Ramos (cell line): ENCODE measurements at regions not wholly inside any gene's neighbourhood (a gene's known extent, or its start where the extent isn't known, plus 50 kb on each side); places are given as distances from the start of the nearest gene placed in this dataset.
"Not testable (repeated sequence)": the region's sequence is repeated elsewhere in the genome, so short reads cannot be mapped to it uniquely, and the experiment has no call there.

Experiments used
- in situ Hi-C: fragments of 300-500 bp; cut with MboI; formaldehyde crosslinking; loops from one replicate; pipeline ENCODE4 v1.14.3; 2022; ENCODE audit warnings: low sequenced_read_pairs; ENCODE audit not compliant: unreplicated experiment

DNA sequence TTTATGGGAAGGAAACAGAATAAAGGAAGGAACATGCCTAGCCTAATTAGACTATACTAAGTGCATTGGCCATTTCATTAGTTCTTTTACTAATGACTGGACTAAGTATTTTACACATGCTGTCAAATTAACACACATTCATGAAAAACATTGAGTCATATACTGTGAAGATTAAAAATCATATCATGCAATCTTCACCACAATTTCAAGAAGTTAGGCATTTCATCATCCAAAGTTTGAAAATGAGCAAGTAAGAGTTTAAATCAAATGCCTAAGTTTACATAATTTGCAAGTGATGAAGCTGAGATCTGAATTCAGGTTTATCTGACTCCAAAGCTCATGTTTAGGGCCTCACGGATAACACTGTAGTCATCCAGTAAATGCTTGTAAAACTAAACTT, 601.0 kb downstream of the PDCD6IP start:
- in situ Hi-C loops: no loop called here

DNA sequence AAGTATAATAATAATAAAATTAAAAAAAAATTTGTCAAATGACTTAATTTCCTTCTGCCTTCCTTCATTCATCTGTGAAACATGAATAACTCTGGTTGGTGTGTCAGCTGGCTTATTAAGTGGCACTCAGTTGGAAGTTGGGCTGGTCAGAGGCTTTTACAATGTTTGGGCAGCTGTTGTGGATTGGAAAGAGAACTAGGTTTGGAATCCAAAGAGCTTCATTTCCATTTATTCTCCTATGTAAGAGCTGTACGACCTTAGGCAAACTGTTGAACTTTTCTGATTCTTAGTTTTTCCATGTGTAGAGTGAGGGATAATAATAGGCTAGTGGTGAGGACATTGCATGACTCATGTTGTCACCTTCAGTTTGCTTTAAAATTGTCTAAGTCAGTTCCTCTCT, 606.7 kb downstream of the PDCD6IP start:
- in situ Hi-C loops: no loop called here

DNA sequence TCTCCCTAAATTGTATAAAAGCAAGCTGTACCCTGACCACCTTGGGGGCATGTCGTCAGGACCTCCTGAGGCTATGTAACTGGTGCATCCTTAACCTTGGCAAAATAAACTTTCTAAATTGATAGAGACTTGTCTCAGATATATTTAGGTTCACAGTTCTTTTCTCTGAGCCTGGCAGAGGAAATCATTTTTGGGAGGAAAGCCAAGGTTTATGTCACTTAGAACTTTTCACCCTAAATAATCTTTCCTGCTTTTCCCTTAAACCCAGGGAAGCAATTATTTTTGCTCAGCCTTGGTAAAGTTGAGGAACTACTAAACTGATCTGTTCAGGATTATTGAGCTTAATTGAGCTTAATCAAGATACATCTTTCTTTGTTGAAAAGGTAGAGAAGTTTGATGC, 608.9 kb downstream of the PDCD6IP start:
- in situ Hi-C loops: no loop called here

DNA sequence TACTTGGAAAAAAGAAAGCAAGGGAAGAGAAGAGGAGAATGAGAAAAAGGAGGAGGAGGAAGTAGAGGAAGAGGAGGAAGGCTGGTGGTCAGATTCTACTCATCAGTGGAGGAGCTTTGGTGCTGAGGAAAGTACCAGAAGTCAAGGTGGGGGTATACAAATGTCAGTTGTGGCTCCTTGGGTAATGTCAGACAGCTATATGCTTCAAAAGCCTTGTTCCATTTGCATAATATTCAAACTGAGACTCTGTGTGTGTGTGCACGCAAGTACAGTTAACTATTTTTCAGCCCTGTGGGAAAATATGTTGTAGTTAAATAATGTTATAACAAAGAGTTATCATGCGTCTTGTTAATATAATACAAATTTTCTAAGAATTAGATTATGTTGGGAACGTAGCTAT, 609.7 kb downstream of the PDCD6IP start:
- in situ Hi-C loops: no loop called here

DNA sequence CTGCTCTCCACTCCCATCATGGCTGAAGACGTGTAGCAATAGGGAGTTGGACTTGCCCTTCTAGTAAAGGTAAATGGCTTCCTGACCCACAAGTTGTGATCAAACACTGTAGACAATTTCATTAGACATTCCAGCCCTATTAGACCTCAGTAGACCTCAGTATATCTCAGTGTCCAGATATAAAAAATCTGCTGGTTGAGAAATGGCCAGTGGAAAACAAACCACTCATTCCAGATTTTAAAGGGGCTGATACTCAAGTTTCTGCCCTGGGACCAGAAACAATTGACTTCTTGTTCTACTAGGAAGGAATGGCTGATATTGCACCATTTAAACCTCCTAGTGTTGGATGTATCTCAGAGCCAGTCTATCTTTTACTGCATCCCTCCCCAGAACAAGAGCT, 613.2 kb downstream of the PDCD6IP start:
- in situ Hi-C loops: no loop called here

DNA sequence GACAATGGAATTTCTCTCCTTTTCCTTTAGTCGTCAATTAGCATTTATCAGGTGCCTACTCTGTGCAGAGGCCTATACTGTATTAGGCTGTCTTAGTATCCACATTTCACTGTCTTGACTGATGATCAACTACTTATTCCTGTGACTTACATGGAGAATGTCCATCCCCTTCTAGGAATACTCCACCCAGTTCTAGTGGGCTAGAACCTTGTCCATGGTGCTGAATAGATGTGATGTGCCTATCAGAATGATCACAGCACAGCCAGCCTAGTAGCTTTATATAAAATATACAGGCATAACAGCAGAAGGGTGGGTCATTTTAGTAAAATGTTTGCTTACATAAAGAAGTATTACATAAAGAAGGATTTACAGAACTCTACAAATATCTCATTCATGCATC, 621.4 kb downstream of the PDCD6IP start:
- in situ Hi-C loops: no loop called here

DNA sequence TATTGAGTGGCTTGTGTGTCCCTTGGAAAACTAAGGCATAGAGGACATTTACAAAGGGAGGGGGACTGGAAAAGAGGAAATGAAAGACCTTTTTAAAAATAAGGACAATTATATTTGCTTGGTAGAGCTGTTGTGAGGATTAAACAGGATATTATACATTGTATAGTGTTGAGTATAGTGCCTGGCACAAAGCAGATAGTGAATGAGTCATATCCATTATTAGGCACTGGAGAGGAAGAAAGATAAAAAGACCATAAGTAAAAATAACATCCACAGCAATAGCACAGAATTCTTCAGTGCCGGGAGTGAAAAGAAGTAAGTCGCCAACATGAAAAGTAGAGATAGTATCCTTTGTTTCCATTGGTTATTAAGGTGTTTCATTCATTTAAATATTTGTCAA, 623.3 kb downstream of the PDCD6IP start:
- in situ Hi-C loops: no loop called here

DNA sequence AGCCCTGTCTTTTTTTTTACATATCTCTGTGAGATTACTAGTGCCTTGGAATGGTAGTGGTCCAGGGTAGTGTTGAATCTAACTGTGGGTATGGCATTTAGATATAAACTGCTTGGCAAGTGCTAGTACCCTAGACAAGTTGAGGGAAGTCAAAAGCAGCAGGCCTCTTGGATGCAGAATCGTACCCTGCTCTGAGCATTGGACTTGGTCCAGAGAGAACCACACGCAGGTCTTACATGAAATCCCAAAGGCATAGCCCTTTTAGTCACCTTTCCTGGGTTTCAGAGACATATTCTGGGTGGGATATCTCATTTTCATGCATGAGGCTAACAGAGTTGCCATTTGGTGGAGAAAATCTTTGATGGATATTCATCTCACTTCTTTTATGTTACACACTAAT, 641.4 kb downstream of the PDCD6IP start:
- in situ Hi-C loops: no loop called here

DNA sequence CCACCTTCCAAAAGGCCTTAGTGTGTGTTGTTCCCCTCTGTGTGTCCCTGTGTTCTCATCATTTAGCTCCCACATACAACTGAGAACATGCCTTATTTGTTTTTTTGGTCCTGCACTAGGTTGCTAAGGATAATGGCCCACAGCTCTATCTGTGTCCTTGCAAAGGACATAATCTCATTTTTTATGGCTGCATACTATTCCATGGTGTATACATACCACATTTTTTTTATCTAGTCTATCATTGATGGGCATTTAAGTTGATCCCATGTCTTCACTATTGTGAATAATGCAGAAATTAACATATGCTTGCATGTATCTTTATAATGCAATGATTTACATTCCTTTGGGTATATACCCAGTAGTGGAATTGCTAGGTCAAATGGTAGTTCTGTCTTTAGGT, 645.7 kb downstream of the PDCD6IP start:
- in situ Hi-C loops: no loop called here

DNA sequence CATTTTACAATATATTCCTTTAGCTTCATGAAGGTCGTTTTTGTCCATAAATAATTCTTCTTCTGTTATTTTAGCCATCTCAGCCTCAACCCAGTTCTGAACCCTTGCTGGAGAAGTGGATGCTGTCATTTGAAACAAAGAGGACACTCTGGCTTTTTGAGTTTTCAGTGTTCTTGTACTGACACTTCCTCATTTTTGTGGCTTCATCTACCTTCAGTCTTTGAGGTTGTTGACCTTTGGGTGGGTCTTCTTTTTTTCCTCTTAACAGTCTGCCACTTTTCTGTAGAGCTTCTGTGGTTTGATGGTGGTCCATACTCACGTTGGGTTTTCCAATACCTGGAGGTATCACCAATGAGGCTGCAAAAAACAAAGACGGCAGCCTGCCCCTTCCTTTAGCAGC, 650.9 kb downstream of the PDCD6IP start:
- in situ Hi-C loops: no loop called here

DNA sequence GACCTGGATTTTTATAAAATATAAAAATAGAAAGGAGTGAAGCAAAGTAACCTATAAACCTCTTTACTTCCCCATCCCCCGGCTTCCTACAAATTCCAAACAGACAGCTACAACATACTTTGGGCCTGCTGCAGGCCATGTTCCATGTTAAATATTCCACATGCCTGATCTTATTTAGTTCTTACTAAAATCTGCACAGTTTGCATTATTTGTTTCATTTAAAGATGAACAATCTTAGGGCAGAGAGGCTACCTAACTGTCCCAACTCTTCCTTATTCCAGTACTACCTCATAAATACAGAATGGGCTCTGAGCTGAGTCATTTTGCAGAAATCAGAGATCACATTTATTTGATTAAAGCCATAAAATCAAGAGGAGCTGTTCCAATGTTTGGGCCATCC, 665.0 kb downstream of the PDCD6IP start:
- in situ Hi-C loops: no loop called here

DNA sequence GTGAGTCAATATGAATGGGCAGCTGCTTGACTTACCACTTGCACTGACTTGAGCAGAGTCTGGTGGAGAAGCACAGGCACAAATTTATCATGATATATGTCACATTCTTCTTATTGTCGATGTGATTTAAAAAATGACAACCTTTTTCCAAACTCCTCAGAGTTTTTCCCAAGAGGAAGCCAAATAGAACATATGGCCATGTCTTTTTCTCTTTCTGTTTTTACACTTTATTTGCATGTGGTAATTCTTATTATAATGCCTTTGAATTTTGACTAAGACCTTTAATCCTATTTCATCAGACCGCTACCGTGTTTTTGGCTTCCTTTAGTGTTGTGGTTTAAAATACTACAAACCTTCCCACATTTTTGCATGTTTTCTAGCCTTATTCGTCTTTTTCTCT, 666.2 kb downstream of the PDCD6IP start:
- in situ Hi-C loops: no loop called here

DNA sequence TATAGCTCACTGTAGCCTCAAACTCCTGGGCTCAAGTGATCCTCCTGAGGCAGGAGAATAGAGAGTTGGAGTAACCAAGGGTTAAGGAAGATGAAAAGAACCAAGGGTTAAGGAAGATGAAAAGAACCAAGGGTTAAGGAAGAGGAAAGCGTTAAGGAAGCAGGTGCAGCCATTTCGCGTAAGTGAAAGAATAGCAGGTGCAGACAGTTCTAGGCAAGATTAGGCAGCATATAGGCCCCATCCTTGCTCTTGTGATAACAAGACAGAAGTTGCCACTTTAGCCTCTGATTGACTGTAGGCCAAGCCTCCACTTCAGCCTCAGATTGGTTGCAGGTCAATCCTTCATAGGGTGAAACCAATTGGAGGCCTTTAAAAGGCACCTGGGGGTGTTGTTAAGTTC, 677.4 kb downstream of the PDCD6IP start:
- in situ Hi-C loops: no loop called here

DNA sequence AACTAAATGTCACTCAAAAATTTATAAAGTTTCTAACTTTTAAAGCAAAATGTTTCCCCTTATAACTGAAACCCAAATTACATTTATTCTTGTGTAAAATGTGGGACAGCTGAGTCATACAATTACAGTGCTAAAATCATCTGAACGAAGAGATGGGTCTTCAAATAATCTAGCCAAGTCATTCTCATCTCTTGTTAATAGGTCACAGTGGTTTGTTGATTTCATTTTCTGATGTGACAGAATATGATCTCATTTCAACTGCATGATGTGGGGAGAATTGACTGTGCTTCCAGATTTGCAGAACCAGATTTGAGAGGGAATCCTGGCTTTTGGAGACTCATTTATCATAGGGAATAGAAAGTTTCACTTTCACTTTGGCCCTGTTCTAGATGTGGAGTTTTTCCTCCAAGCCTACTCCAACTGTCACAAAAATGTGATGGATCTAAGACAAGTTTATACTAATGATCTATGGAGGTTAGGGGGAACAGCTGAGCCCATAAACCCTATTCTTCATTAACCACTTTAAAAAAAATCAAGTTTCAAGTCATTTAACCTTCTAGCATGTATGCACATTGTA, 685.0 kb downstream of the PDCD6IP start:
- in situ Hi-C loops: no loop called here

DNA sequence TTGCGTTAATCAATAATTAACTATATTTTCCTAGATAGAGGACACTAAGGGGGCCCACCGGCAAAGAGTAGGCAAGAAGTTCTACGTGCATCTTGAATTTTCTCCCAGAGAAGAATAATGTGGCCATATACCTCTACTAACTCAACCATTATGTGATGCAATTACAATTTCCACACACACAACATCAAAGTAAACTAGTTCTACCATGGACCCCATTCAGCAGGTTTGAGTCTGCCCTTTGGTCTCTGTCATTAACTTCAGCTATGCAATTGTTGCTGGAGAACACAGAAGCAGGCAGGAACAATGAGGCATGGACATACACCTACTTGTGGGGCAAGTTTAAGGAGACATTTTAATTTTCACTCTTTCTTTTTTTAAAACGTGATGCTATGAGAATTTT, 705.9 kb downstream of the PDCD6IP start:
- in situ Hi-C loops: no loop called here

DNA sequence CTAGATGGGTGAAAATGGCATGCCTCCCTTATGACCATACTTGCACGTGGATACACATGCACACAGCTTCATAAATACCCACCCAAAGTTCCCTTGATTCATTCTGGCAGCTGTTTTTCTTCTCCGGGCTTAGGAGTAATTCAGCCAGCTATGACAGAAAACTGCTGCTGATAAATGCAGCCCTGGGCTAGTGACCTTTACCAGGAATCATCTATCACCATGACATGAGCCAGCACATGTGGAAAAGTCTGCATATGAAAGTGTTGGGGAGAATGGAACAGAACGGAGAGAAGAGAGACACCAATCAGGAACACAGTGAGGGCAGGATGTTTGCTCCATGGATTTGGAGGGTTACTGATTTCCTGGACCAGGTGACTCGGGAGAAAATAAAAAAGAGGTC, 706.3 kb downstream of the PDCD6IP start:
- in situ Hi-C loops: no loop called here

DNA sequence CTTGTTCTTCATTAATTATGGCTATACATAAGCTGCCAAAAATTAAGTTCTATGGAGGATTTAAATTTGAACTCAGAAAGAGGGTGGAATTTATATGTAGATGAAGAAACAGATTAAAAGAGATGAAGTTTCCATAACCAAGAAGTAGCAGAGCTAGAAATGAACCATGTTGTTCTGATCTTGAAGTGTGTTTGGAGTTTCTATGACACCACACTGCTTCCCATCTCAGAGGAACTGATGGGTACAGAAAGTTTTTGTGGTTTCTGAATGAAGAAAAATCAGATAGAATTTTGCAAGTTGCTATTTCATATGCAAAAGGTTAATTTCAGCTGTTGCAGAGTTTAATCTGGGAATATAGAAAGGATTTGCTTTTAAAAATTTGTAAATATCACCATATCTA, 710.3 kb downstream of the PDCD6IP start:
- in situ Hi-C loops: no loop called here

DNA sequence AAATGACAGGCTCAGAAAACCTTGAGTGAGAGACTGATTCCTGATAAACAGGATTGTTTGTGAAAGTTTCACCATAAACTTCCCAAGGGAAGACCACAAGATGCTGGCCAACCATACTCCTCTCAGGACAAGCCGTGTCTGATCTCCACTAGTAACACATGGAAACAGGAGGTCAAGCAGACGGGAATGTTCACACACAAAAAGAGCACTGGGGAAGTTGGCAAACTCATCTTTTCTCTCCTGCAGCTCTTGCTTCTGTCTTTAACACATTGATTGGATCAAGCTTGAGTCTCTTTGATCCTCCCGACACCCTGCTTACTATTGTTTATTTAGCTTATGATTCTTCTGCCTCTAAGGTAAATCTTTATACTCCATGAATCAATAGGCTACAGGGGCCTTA, 713.5 kb downstream of the PDCD6IP start:
- in situ Hi-C loops: no loop called here

DNA sequence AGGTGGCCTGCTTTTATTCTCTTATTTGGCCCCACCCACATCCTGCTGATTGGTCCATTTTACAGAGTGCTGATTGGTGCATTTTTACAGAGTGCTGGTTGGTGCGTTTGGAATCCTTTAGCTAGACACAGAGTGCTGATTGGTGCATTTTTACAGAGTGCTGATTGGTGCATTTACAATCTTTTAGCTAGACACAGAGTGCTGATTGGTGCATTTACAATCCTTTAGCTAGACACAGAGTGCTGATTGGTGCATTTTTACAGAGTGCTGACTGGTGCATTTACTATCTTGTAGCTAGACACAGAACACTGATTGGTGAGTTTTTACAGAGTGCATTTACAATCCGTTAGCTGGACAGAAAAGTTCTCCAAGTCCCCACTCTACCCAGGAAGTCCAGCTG, 720.6 kb downstream of the PDCD6IP start:
- in situ Hi-C loops: not testable (repeated sequence)

DNA sequence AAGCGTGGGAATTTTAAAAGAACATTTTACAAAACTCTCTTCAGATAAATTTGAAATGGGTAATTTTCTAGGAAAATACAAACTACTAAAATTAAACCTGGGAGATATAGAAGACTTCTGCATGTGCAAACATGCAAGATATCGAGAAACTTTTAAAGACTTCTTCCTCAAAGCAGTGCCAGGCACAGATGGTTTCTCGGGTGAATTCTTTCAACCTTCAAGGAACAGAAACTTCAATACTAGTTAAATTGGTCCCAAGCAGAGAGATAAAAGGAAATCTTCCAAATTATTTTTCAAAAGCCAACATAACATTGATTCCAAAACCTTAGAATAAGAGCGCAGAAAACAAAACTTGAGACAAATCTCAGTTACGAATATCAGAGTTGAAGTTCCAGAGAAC, 732.7 kb downstream of the PDCD6IP start:
- in situ Hi-C loops: no loop called here

DNA sequence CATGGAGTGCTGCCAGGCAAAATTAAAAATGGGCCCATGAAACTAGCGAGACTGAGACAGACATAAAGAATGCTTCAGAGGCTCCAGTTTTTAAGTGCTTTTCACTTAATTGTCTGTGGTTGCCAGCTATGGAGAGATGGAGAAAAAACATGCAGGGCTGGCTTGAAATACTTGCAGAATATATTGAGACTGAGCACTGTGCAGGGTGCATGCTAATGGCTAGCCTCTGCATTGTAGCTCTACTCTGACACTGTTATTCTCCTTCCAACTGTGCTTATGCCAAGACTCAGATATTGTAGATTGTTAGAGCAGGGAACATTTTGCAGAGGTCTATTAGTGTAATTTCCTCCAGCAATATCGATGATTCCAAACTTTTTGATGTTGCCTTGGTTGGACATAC, 735.0 kb downstream of the PDCD6IP start:
- in situ Hi-C loops: no loop called here

DNA sequence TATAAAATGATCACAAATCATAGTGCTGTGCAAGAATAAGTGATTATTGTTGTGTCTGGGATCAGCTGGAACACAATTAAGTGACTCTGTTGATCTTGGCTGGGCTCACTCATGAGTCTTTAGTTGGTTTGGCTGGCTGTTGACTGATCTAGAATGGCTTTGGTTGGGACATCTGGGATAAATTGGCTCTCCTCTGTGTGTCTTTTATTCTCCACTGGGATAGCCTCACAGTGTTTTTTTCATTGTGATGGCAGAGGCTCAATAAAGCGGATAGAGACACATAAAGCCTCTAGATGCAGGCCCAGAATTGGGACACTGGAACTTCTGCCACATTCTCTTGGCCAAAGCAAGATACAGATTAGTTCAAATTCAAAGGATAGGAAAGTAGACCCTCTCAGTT, 735.6 kb downstream of the PDCD6IP start:
- in situ Hi-C loops: no loop called here

DNA sequence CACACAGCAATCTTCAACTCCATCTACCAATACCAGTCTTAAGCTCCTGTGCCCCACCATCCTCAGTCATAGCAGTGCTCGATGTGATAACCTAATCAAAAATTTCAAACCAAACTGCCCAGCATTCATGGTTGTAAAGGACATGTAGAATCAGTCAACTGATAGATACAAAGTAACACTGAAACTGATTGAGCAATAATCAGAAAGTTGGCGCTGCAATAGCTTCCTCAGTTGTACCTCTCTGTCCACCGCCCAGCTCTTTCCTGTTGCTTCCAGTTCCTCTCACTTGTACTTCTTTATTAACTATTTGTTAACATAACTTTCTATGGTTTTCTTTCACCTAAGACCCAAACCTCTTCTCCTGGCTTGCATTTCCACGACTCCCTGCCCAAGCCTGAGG, 745.7 kb downstream of the PDCD6IP start:
- in situ Hi-C loops: no loop called here
